Calu3 (cell line): ENCODE measurements at regions not wholly inside any gene's neighbourhood (a gene's known extent, or its start where the extent isn't known, plus 50 kb on each side); places are given as distances from the start of the nearest gene placed in this dataset.

Experiments
- BruUV-seq: library from RNA; stranded (reverse); fragments of 400-500 nt; replicated peaks from 2 replicates; lab custom pipeline; 2021; lab: Mats Ljungman, UMichigan
- CTCF ChIA-PET: fragments of 300-600 bp; sonication (Branson Sonifier 250); formaldehyde crosslinking; loops from one replicate; lab custom pipeline; 2022; ENCODE audit warnings: antibody characterized with exemption; lab: Charles Lee
- DNase-seq: peaks from one replicate; pipeline ENCODE4 v3.0.0; 2022
- H3K27ac Mint-ChIP-seq: one replicate; pipeline ENCODE4 v1.8.0; 2022; ENCODE audit warnings: mixed read lengths; ENCODE audit not compliant: unreplicated experiment
- H3K27me3 Mint-ChIP-seq: one replicate; pipeline ENCODE4 v1.8.0; 2022; ENCODE audit warnings: mixed read lengths; ENCODE audit not compliant: unreplicated experiment
- H3K36me3 Mint-ChIP-seq: one replicate; pipeline ENCODE4 v1.8.0; 2022; ENCODE audit warnings: mild to moderate bottlenecking, moderate library complexity, mixed read lengths; ENCODE audit not compliant: insufficient read depth, unreplicated experiment
- H3K4me1 Mint-ChIP-seq: one replicate; pipeline ENCODE4 v1.8.0; 2022; ENCODE audit warnings: mild to moderate bottlenecking, low read depth, mixed read lengths; ENCODE audit not compliant: unreplicated experiment
- H3K4me3 Mint-ChIP-seq: one replicate; pipeline ENCODE4 v1.8.0; 2022; ENCODE audit warnings: mild to moderate bottlenecking, low read depth, moderate library complexity, mixed read lengths; ENCODE audit not compliant: unreplicated experiment
- H3K9me3 Mint-ChIP-seq: one replicate; pipeline ENCODE4 v1.8.0; 2022; ENCODE audit warnings: low read depth, mixed read lengths; ENCODE audit not compliant: unreplicated experiment
- CTCF ChIP-seq: fragments of 200-600 bp; IDR thresholded peaks from one replicate; pipeline ENCODE4 v1.8.0; 2022; ENCODE audit warnings: antibody characterized with exemption; ENCODE audit not compliant: unreplicated experiment
- intact Hi-C: fragments of 100-400 bp; cut with micrococcal nuclease; formaldehyde crosslinking; loops from one replicate; pipeline ENCODE4 v1.10.0; 2022; ENCODE audit not compliant: unreplicated experiment

- intact Hi-C loops = loop anchor here (1.0 kb wide), 2 partner anchors 37 to 72 kb away; no protein-coding TSS in a partner anchor
- H3K4me1 Mint-ChIP-seq = peaks cover 44% of the 10 kb centered on the region
- H3K9me3 Mint-ChIP-seq = peaks cover 5% of the 10 kb centered on the region
- no peak for TF ChIP-seq CTCF
- no peak for DNase-seq
- CTCF ChIA-PET = interaction anchor here (1.9 kb wide), 1 partner anchor 29 kb away, joined by 6 read pairs; no protein-coding TSS in a partner anchor
- no peaks in the 10 kb centered on the region for H3K27me3 Mint-ChIP-seq
- BruUV-seq = no TSS peak
- peak overlapping the region; percentile 94 for H3K27ac Mint-ChIP-seq
- peak overlapping the region; percentile 10 for H3K4me3 Mint-ChIP-seq
- H3K36me3 Mint-ChIP-seq = peaks cover 10% of the 10 kb centered on the region
Measured at GRCh38 chr2:217260441-217261115, 400.7 kb upstream of the TNP1 start.

GRCh38 chr2:217258170-217258569 is 398.3 kb upstream of the TNP1 start:
- peaks cover 12% of the 10 kb centered on the region for H3K9me3 Mint-ChIP-seq
- TF ChIP-seq CTCF = no peak
- H3K27ac Mint-ChIP-seq = no peak overlapping the region
- no peaks in the 10 kb centered on the region for H3K27me3 Mint-ChIP-seq
- CTCF ChIA-PET = no interaction called here
- H3K4me3 Mint-ChIP-seq = no peak overlapping the region
- no TSS peak for BruUV-seq
- no peak for DNase-seq
- intact Hi-C loops = no loop called here
- H3K36me3 Mint-ChIP-seq = peaks cover 10% of the 10 kb centered on the region
- peaks cover 44% of the 10 kb centered on the region for H3K4me1 Mint-ChIP-seq

- Mint-ChIP-seq H3K9me3 (peaks cover 12% of the 10 kb centered on the region), H3K27ac (no peak overlapping the region), H3K4me1 (peaks cover 25% of the 10 kb centered on the region), H3K36me3 (peaks cover 6% of the 10 kb centered on the region), H3K4me3 (no peak overlapping the region), H3K27me3 (no peaks in the 10 kb centered on the region)
- CTCF ChIA-PET = no interaction called here
- BruUV-seq = no TSS peak
- TF ChIP-seq CTCF = no peak
- DNase-seq = no peak
- intact Hi-C loops = no loop called here
Measured at GRCh38 chr2:217256251-217256650, 396.4 kb upstream of the TNP1 start.

GRCh38 chr2:217254111-217254510 is 394.2 kb upstream of the TNP1 start:
- CTCF ChIA-PET = interaction anchor here (0.5 kb wide), 1 partner anchor 149 kb away, joined by 5 read pairs; no protein-coding TSS in a partner anchor
- H3K27ac Mint-ChIP-seq = no peak overlapping the region
- no peak for DNase-seq
- no peak for TF ChIP-seq CTCF
- intact Hi-C loops = no loop called here
- H3K36me3 Mint-ChIP-seq = no peaks in the 10 kb centered on the region
- H3K4me3 Mint-ChIP-seq = no peak overlapping the region
- BruUV-seq = no TSS peak
- peaks cover 6% of the 10 kb centered on the region for H3K9me3 Mint-ChIP-seq
- no peaks in the 10 kb centered on the region for H3K27me3 Mint-ChIP-seq
- peaks cover 9% of the 10 kb centered on the region for H3K4me1 Mint-ChIP-seq
